SK-N-SH treated with all-trans-retinoic acid at 6 μM for 48 hours (cell line): ENCODE measurements at regions not wholly inside any gene's neighbourhood (a gene's known extent, or its start where the extent isn't known, plus 50 kb on each side); places are given as distances from the start of the nearest gene placed in this dataset.

Experiments used
- ARNTL ChIP-seq: fragments of 450-650 bp; formaldehyde crosslinking; IDR thresholded peaks from 2 replicates; pipeline ENCODE4 v1.5.0; 2020; ENCODE audit warnings: low read depth, mild to moderate bottlenecking, moderate library complexity, borderline replicate concordance
- BACH2 ChIP-seq: fragments of 250-450 bp; sonication (Bioruptor Pico); IDR thresholded peaks from 2 replicates; pipeline ENCODE4 v1.9.0; 2021; ENCODE audit warnings: mild to moderate bottlenecking, borderline replicate concordance
- ESRRG ChIP-seq: fragments of 250-450 bp; sonication (Bioruptor Pico); IDR thresholded peaks from 2 replicates; pipeline ENCODE4 v1.6.1; 2021; ENCODE audit warnings: mild to moderate bottlenecking
- OSR1 ChIP-seq: fragments of 250-450 bp; sonication (Bioruptor Pico); IDR thresholded peaks from 2 replicates; pipeline ENCODE4 v1.8.0; 2022; ENCODE audit warnings: moderate library complexity, mild to moderate bottlenecking, inconsistent platforms
- TCF4 ChIP-seq: fragments of 250-450 bp; sonication (Bioruptor Pico); IDR thresholded peaks from 2 replicates; pipeline ENCODE4 v1.8.0; 2021; ENCODE audit warnings: mild to moderate bottlenecking, moderate library complexity, borderline replicate concordance
- TOX ChIP-seq: fragments of 250-450 bp; sonication (Bioruptor Pico); IDR thresholded peaks from 2 replicates; pipeline ENCODE4 v1.8.0; 2021; ENCODE audit warnings: mild to moderate bottlenecking, moderate library complexity, borderline replicate concordance
- ZFP30 ChIP-seq: fragments of 450-650 bp; formaldehyde crosslinking; IDR thresholded peaks from 2 replicates; pipeline ENCODE4 v1.5.0; 2022; ENCODE audit warnings: mild to moderate bottlenecking, moderate library complexity
- ZNF70 ChIP-seq: fragments of 450-650 bp; formaldehyde crosslinking; IDR thresholded peaks from 2 replicates; pipeline ENCODE4 v1.5.0; 2020; ENCODE audit warnings: mild to moderate bottlenecking, moderate library complexity
- ZNF8 ChIP-seq: fragments of 450-650 bp; formaldehyde crosslinking; IDR thresholded peaks from 2 replicates; pipeline ENCODE4 v1.5.0; 2020; ENCODE audit warnings: mild to moderate bottlenecking, moderate library complexity
- TF ChIP-seq, protein P1 (sequence below): fragments of 250-450 bp; sonication (Bioruptor Pico); IDR thresholded peaks from 2 replicates; pipeline ENCODE4 v1.5.1; 2021; ENCODE audit warnings: mild to moderate bottlenecking, moderate library complexity
- TF ChIP-seq, protein P2 (sequence below): fragments of 250-450 bp; sonication (Bioruptor Pico); IDR thresholded peaks from 2 replicates; pipeline ENCODE4 v1.8.0; 2021; ENCODE audit warnings: low read depth, mild to moderate bottlenecking, moderate library complexity, borderline replicate concordance
- TF ChIP-seq, protein P3 (sequence below): fragments of 250-450 bp; sonication (Bioruptor Pico); IDR thresholded peaks from 2 replicates; pipeline ENCODE4 v1.8.0; 2020; ENCODE audit warnings: mild to moderate bottlenecking, moderate library complexity, borderline replicate concordance

DNA sequence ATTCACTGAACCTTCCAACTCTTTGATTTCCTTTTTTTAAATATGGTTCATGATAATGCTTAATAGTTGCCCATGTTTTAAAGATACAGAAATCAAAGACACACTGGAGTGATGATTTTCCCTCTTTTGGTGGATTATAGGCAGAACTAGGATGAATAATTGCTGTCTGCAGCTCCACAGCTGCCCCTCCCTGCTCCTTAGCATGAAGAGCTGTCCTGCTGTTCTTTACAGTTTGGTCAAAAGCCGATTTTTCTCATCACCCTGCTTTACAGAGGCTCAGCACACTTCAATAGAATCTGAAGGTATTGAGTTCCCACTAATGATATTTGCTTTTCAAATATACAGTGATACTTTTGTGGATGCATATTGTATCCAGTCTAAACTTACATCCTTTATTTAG is 202.6 kb downstream of the AASDHPPT start:
- TF ChIP-seq TCF4 (CRISPR knock-in tag) (no peak), BACH2 (no peak), ESRRG (CRISPR knock-in tag) (no peak), ARNTL (CRISPR knock-in tag) (no peak), ZNF70 (no peak), TOX (CRISPR knock-in tag) (no peak), OSR1 (no peak), ZFP30 (CRISPR knock-in tag) (no peak), ZNF8 (CRISPR knock-in tag) (no peak)
- TF ChIP-seq, protein P1, sequence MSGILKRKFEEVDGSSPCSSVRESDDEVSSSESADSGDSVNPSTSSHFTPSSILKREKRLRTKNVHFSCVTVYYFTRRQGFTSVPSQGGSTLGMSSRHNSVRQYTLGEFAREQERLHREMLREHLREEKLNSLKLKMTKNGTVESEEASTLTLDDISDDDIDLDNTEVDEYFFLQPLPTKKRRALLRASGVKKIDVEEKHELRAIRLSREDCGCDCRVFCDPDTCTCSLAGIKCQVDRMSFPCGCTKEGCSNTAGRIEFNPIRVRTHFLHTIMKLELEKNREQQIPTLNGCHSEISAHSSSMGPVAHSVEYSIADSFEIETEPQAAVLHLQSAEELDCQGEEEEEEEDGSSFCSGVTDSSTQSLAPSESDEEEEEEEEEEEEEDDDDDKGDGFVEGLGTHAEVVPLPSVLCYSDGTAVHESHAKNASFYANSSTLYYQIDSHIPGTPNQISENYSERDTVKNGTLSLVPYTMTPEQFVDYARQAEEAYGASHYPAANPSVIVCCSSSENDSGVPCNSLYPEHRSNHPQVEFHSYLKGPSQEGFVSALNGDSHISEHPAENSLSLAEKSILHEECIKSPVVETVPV (CRISPR knock-in tag): no peak
- TF ChIP-seq, protein P2, sequence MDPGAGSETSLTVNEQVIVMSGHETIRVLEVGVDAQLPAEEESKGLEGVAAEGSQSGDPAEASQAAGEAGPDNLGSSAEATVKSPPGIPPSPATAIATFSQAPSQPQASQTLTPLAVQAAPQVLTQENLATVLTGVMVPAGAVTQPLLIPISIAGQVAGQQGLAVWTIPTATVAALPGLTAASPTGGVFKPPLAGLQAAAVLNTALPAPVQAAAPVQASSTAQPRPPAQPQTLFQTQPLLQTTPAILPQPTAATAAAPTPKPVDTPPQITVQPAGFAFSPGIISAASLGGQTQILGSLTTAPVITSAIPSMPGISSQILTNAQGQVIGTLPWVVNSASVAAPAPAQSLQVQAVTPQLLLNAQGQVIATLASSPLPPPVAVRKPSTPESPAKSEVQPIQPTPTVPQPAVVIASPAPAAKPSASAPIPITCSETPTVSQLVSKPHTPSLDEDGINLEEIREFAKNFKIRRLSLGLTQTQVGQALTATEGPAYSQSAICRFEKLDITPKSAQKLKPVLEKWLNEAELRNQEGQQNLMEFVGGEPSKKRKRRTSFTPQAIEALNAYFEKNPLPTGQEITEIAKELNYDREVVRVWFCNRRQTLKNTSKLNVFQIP (CRISPR knock-in tag): no peak
- TF ChIP-seq, protein P3, sequence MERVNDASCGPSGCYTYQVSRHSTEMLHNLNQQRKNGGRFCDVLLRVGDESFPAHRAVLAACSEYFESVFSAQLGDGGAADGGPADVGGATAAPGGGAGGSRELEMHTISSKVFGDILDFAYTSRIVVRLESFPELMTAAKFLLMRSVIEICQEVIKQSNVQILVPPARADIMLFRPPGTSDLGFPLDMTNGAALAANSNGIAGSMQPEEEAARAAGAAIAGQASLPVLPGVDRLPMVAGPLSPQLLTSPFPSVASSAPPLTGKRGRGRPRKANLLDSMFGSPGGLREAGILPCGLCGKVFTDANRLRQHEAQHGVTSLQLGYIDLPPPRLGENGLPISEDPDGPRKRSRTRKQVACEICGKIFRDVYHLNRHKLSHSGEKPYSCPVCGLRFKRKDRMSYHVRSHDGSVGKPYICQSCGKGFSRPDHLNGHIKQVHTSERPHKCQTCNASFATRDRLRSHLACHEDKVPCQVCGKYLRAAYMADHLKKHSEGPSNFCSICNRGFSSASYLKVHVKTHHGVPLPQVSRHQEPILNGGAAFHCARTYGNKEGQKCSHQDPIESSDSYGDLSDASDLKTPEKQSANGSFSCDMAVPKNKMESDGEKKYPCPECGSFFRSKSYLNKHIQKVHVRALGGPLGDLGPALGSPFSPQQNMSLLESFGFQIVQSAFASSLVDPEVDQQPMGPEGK (CRISPR knock-in tag): no peak
